ENCODE measurements at regions not wholly inside any gene's neighbourhood (a gene's known extent, or its start where the extent isn't known, plus 50 kb on each side); places are given as distances from the start of the nearest gene placed in this dataset.
A peak's percentile ranks its signal among the peaks of the same experiment; 100 is the strongest.

DNA sequence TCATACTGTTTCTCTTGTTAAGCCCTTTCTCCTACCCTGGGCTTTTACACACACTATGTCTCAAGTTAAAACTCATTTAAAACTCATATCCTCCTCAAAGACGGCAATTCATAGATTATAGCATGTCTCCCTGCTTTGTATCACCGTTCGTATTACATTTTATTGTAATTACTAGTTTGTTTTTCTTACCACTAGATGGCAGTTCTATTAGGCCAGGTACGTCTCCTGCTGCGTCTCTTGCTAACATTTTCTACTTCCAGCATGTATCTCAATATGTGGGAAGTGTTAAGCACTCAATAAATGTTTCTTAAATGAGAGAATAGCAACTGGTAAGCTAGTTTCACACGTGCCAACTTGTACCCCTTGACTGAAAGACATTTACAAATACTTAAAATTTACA lies 450.3 kb upstream of the PCDH7 start:
- no peaks in the 10 kb centered on the region for H3K4me1 ChIP-seq (ENCODE audit: control insufficient read depth, extremely low read depth, insufficient read depth, low read length)
- no peak overlapping the region for H3K4me2 ChIP-seq (ENCODE audit: control insufficient read depth, extremely low read depth, insufficient read depth, low read depth, low read length)
- no peak overlapping the region for H3K4me3 ChIP-seq (ENCODE audit: control insufficient read depth in 2 of 3, extremely low read depth in 1 of 3, insufficient read depth in 2 of 3, low read depth in 1 of 3, low read length in 3 of 3)
- no peak for TF ChIP-seq EZH2 (IDR thresholded peaks at IDR 0.05; ENCODE audit: low read length)
- TF ChIP-seq, protein P1, sequence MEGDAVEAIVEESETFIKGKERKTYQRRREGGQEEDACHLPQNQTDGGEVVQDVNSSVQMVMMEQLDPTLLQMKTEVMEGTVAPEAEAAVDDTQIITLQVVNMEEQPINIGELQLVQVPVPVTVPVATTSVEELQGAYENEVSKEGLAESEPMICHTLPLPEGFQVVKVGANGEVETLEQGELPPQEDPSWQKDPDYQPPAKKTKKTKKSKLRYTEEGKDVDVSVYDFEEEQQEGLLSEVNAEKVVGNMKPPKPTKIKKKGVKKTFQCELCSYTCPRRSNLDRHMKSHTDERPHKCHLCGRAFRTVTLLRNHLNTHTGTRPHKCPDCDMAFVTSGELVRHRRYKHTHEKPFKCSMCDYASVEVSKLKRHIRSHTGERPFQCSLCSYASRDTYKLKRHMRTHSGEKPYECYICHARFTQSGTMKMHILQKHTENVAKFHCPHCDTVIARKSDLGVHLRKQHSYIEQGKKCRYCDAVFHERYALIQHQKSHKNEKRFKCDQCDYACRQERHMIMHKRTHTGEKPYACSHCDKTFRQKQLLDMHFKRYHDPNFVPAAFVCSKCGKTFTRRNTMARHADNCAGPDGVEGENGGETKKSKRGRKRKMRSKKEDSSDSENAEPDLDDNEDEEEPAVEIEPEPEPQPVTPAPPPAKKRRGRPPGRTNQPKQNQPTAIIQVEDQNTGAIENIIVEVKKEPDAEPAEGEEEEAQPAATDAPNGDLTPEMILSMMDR (optimal IDR thresholded peaks at IDR 0.05 in 1 of 3, IDR thresholded peaks at IDR 0.05 in 1 of 3, conservative IDR thresholded peaks at IDR 0.05 in 1 of 3; ENCODE audit: extremely low read depth in 1 of 3, insufficient read depth in 2 of 3, low read length in 3 of 3): peak in 1 of 3 experiments; percentile 37
- H3K9me3 ChIP-seq (ENCODE audit: control insufficient read depth, low read depth, low read length): no peaks in the 10 kb centered on the region
- H3K36me3 ChIP-seq (ENCODE audit: control insufficient read depth in 2 of 2, extremely low read depth in 1 of 2, insufficient read depth in 2 of 2, low read length in 2 of 2): no peaks in the 10 kb centered on the region
- H3K27ac ChIP-seq (ENCODE audit: control insufficient read depth, insufficient read depth, low read length): no peak overlapping the region
- H3K9ac ChIP-seq (ENCODE audit: control insufficient read depth, extremely low read depth, insufficient read depth, low read length): no peak overlapping the region
- dilution Hi-C loops (cut with MboI; ENCODE audit: extremely low pct_ligation_motif_present, low sequenced_read_pairs): no loop called here
- H3K79me2 ChIP-seq (ENCODE audit: control insufficient read depth, insufficient read depth, low read length): no peaks in the 10 kb centered on the region
- no peaks in the 10 kb centered on the region for H4K20me1 ChIP-seq (ENCODE audit: control insufficient read depth, extremely low read depth, insufficient read depth, low read length)
- DNase-seq (ENCODE audit: low read depth, low spot score): no peak
- no peak overlapping the region for H2AFZ ChIP-seq (ENCODE audit: control insufficient read depth, low read length)
- FAIRE-seq: no peak
- H3K27me3 ChIP-seq (ENCODE audit: control insufficient read depth, extremely low read depth, insufficient read depth, low read length): no peaks in the 10 kb centered on the region
- no peaks in the 10 kb centered on the region for H3K9me1 ChIP-seq (ENCODE audit: control insufficient read depth, extremely low read depth, insufficient read depth, low read length)

DNA sequence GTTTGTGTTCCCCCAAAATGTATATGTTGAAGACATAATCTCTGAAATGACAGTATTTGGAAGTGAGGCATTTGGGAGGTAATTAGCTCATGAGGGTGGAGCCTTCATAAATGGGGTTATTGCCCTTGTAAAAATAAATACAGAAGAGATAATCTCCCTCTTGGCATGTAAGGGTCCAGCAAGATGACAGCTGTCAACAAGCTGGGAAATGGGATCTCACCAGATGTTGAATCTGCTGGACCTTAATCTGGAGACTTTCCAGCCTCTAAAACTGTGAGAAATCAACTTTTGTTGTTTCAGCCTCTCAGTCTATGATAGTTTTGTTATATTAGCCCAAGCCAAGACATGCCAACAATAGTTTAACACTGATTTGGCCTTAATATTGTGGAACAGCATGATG lies 438.2 kb upstream of the PCDH7 start:
- FAIRE-seq (no peak), DNase-seq (ENCODE audit: low read depth, low spot score) (no peak)
- dilution Hi-C loops (cut with MboI; ENCODE audit: extremely low pct_ligation_motif_present, low sequenced_read_pairs): no loop called here
- Histone ChIP-seq H3K9ac (ENCODE audit: control insufficient read depth, extremely low read depth, insufficient read depth, low read length) (no peak overlapping the region), H4K20me1 (ENCODE audit: control insufficient read depth, extremely low read depth, insufficient read depth, low read length) (no peaks in the 10 kb centered on the region), H3K4me3 (ENCODE audit: control insufficient read depth in 2 of 3, extremely low read depth in 1 of 3, insufficient read depth in 2 of 3, low read depth in 1 of 3, low read length in 3 of 3) (no peak overlapping the region), H3K4me1 (ENCODE audit: control insufficient read depth, extremely low read depth, insufficient read depth, low read length) (no peaks in the 10 kb centered on the region), H3K9me3 (ENCODE audit: control insufficient read depth, low read depth, low read length) (no peaks in the 10 kb centered on the region), H2AFZ (ENCODE audit: control insufficient read depth, low read length) (no peak overlapping the region), H3K4me2 (ENCODE audit: control insufficient read depth, extremely low read depth, insufficient read depth, low read depth, low read length) (no peak overlapping the region), H3K27ac (ENCODE audit: control insufficient read depth, insufficient read depth, low read length) (no peak overlapping the region), H3K79me2 (ENCODE audit: control insufficient read depth, insufficient read depth, low read length) (no peaks in the 10 kb centered on the region), H3K27me3 (ENCODE audit: control insufficient read depth, extremely low read depth, insufficient read depth, low read length) (no peaks in the 10 kb centered on the region), H3K36me3 (ENCODE audit: control insufficient read depth in 2 of 2, extremely low read depth in 1 of 2, insufficient read depth in 2 of 2, low read length in 2 of 2) (no peaks in the 10 kb centered on the region), H3K9me1 (ENCODE audit: control insufficient read depth, extremely low read depth, insufficient read depth, low read length) (no peaks in the 10 kb centered on the region)
- TF ChIP-seq, protein P1 (optimal IDR thresholded peaks at IDR 0.05 in 1 of 3, IDR thresholded peaks at IDR 0.05 in 1 of 3, conservative IDR thresholded peaks at IDR 0.05 in 1 of 3; ENCODE audit: extremely low read depth in 1 of 3, insufficient read depth in 2 of 3, low read length in 3 of 3): no peak
- no peak for TF ChIP-seq EZH2 (IDR thresholded peaks at IDR 0.05; ENCODE audit: low read length)

Data from keratinocyte (primary cell).